ENCODE measurements at regions not wholly inside any gene's neighbourhood (a gene's known extent, or its start where the extent isn't known, plus 50 kb on each side); places are given as distances from the start of the nearest gene placed in this dataset.
A peak's percentile ranks its signal among the peaks of the same experiment; 100 is the strongest.

DNA sequence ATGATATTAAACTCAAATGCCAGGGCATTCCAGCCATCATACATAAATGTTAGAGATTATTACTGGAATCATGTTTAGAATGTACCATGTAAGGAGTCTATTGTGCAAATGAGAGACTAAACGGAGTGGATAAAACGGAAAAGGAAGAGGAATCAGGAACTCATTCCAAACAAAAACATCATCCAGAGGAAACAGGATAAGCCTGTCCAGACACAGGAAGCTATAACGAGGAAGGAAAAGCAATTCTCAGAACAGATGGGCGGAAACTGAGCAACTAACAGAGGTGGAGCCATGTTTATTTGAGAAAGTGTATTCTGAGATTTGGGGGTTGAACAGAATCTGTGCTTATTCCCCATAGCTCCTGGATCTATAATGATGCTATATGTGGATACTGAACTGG lies 52.3 kb upstream of the TRIM24 start:
- no peak for TF ChIP-seq POLR2A (IDR thresholded peaks at IDR 0.05)
- TF ChIP-seq, protein P1, sequence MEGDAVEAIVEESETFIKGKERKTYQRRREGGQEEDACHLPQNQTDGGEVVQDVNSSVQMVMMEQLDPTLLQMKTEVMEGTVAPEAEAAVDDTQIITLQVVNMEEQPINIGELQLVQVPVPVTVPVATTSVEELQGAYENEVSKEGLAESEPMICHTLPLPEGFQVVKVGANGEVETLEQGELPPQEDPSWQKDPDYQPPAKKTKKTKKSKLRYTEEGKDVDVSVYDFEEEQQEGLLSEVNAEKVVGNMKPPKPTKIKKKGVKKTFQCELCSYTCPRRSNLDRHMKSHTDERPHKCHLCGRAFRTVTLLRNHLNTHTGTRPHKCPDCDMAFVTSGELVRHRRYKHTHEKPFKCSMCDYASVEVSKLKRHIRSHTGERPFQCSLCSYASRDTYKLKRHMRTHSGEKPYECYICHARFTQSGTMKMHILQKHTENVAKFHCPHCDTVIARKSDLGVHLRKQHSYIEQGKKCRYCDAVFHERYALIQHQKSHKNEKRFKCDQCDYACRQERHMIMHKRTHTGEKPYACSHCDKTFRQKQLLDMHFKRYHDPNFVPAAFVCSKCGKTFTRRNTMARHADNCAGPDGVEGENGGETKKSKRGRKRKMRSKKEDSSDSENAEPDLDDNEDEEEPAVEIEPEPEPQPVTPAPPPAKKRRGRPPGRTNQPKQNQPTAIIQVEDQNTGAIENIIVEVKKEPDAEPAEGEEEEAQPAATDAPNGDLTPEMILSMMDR (IDR thresholded peaks at IDR 0.05) = no peak
- WGBS, 4 donors = 37 to 60% (median 42%) methylated on average over 4 of the region's 4 CpGs
- no peaks in the 10 kb centered on the region for H3K9me3 ChIP-seq
- ATAC-seq = peak in 1 of 4 donors; percentile 50
- no peak overlapping the region for H3K4me3 ChIP-seq
- no peaks in the 10 kb centered on the region for H3K36me3 ChIP-seq
- no peaks in the 10 kb centered on the region for H3K27me3 ChIP-seq
- intact Hi-C loops (cut with DNase I) = loop anchor here in 1 of 10 donors (10.0 kb wide), 1 partner anchor 73 kb away; no protein-coding TSS in a partner anchor
- peaks cover 0 to 12% (median 0%) of the 10 kb centered on the region in 12 donors for H3K4me1 ChIP-seq
- H3K27ac ChIP-seq = no peak overlapping the region
- DNase-seq = no peak
